ENCODE measurements at regions not wholly inside any gene's neighbourhood (a gene's known extent, or its start where the extent isn't known, plus 50 kb on each side); places are given as distances from the start of the nearest gene placed in this dataset.
A peak's percentile ranks its signal among the peaks of the same experiment; 100 is the strongest.

DNA sequence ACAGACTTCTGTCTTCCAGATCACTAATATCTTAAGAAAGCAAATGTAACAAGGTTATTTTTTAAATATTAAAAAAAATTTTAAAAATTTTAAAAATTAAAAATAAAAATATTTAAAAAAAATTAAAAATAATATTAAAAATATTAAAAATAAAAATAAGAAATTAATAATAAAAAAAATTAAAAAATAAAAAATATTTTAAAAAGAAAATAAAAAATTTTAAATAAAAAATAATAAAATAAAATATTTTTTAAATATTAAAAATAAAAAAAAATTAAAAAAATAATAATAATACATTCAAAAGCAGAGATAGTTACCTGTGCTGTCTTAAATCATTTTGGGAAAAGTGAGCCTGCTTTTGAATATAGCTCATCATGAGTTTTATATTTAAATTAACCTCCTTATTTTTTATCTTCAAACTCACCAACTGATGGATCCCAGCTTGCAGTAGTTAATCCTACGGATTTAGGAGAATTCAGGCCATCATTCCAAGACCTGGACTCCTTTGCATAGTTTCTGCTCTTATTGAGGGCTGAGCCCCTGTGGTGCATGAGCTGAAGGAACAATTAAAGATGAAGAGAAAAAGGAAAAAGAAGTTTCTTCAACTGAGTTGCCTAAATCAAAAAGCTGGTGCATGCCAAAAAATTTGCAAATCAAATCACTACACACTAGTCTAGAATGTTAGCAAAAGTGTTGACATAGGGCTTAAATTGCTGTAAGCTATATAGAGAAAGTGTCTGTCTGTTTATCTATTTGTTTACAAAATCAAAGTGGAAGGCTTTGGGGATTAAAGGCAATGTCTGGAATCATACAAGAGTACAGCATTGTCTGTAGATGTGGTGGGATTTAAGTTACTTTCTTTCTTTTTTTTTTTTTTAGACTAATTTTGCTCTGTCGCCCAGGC is 50.5 kb upstream of the ZNF438 start:
- no peak for TF ChIP-seq JUND (IDR thresholded peaks at IDR 0.05; ENCODE audit: low read depth)
- in situ Hi-C loops (cut with HindIII; ENCODE audit: low pct_unique_long_range_greater_than_20kb, low sequenced_read_pairs): no loop called here
- no peak for DNase-seq (ENCODE audit: low read depth in 1 of 2, low spot score in 1 of 2)

DNA sequence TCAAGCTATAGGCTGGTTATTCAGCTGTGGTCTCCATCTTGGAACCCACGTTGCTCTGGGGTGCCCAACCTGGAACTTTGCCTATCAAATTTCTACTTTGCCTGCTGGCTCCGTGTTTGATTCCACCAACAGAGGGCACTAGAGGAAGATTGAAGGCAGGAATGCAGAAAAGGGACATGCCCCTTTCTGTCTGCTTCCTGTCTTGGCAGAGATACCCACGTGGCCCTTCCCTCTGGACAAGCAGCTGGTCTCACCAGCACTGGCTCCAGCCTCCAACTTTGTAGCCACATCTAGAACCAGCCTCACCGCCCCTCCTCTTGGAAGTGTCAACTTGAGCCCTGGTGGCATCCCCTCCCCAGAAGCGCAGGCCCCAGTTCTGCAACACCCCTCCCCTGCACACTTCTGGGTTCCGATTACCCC is 52.1 kb upstream of the ZNF438 start:
- DNase-seq (ENCODE audit: low read depth in 1 of 2, low spot score in 1 of 2): peak in 1 of 2 experiments; percentile 51
- no peak for TF ChIP-seq JUND (IDR thresholded peaks at IDR 0.05; ENCODE audit: low read depth)
- in situ Hi-C loops (cut with HindIII; ENCODE audit: low pct_unique_long_range_greater_than_20kb, low sequenced_read_pairs): no loop called here

DNA sequence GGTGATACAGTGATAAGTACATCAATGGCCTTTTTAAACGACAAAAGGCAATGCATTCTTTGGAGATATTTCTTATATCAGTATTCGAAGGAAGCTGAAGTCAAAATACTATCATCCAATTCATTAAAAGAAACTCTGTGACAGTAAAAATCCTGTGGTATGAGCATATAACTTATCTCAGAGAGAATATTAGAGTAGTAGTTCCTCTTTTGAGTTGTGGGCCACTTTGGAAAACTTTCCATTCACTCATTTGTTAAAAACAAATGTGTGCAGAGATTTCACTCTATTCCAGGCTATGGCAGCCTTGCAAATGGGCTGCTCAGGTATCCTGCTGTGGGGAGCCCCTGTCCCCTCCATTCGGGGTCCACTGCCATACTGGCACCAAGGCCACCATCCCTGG is 55.3 kb upstream of the ZNF438 start:
- no peak for TF ChIP-seq JUND (IDR thresholded peaks at IDR 0.05; ENCODE audit: low read depth)
- no peak for DNase-seq (ENCODE audit: low read depth in 1 of 2, low spot score in 1 of 2)
- in situ Hi-C loops (cut with HindIII; ENCODE audit: low pct_unique_long_range_greater_than_20kb, low sequenced_read_pairs): no loop called here

GRCh38 chr10:31087851-31088250 is 56.2 kb upstream of the ZNF438 start:
- in situ Hi-C loops (cut with HindIII; ENCODE audit: low pct_unique_long_range_greater_than_20kb, low sequenced_read_pairs): no loop called here
- no peak for DNase-seq (ENCODE audit: low read depth in 1 of 2, low spot score in 1 of 2)
- TF ChIP-seq JUND (IDR thresholded peaks at IDR 0.05; ENCODE audit: low read depth): no peak

DNA sequence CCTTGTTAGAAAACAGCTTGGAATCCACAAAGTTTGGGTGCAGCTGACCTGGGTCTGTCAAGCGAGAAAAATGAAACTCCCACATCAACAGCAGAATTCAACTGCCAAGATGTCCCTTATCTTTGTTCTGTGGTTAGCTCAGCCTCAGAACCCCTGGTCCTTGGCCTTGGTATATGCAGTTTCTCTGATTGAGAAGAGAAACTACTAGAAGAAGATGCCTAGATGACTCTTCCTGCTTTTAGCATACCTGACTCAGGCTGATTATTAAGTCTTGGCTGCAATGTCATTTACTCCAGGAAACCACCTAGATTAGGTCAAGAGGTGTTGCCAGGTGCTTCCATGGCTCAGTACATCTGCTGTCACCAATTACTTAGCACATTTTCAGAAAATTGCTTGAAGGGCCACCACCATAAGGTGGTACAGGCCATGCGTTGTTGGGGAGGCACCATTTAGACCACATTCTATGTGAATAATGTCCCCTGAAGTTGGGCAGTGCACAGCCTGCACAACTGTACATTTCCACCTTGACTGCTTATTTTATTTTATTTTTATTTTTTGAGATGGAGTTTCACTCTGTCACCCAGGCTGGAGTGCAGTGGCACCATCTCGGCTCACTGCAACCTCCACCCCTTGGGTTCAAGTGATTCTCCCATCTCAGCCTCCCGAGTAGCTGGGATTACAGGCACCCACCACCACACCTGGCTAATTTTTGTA is 59.4 kb upstream of the ZNF438 start:
- no peak for TF ChIP-seq JUND (IDR thresholded peaks at IDR 0.05; ENCODE audit: low read depth)
- no peak for DNase-seq (ENCODE audit: low read depth in 1 of 2, low spot score in 1 of 2)
- in situ Hi-C loops (cut with HindIII; ENCODE audit: low pct_unique_long_range_greater_than_20kb, low sequenced_read_pairs): no loop called here

- no peak for DNase-seq (ENCODE audit: low read depth in 1 of 2, low spot score in 1 of 2)
- TF ChIP-seq JUND (IDR thresholded peaks at IDR 0.05; ENCODE audit: low read depth): no peak
- in situ Hi-C loops (cut with HindIII; ENCODE audit: low pct_unique_long_range_greater_than_20kb, low sequenced_read_pairs): no loop called here
Observed at GRCh38 chr10:31095677-31096560, 64.3 kb upstream of the ZNF438 start.

DNA sequence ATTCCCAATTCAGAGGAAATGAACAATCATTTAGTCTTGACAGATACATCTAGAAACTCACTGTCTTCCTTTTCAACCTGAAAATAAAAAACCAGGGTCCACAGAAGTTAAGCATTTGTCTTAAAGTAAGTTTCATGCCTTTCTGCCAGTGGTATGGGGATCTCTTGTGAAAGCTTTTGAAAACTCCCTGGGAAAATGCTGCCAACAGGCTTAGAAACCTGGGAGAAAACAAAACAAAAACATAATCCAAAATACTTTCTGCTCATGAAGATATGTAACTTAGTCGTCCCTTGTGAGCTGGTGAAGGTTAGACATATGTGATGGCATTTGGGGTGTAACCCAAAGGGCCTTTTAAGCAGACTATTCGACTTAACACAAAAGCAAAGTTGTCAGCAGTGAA is 66.4 kb upstream of the ZNF438 start:
- TF ChIP-seq JUND (IDR thresholded peaks at IDR 0.05; ENCODE audit: low read depth): no peak
- no peak for DNase-seq (ENCODE audit: low read depth in 1 of 2, low spot score in 1 of 2)
- in situ Hi-C loops (cut with HindIII; ENCODE audit: low pct_unique_long_range_greater_than_20kb, low sequenced_read_pairs): no loop called here

DNA sequence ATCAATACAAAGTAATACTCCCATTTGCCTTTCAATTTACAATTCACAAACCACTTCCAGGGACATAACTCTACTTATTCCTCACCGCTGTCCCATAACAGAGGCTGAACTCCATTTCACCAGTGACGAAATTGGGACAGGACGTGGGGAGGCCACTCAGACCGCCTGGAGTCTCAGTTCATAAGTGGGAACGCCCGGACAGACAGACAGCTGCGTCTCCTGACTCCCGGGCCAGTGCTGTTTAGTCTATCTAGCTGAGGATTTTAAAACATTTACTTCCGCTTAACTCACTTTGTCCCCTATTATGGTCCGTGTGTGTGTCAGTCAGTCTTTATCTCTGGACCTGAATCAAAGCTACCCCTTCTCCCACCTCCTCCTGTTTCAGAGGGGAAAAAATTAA is 67.4 kb upstream of the ZNF438 start:
- in situ Hi-C loops (cut with HindIII; ENCODE audit: low pct_unique_long_range_greater_than_20kb, low sequenced_read_pairs): no loop called here
- no peak for TF ChIP-seq JUND (IDR thresholded peaks at IDR 0.05; ENCODE audit: low read depth)
- DNase-seq (ENCODE audit: low read depth in 1 of 2, low spot score in 1 of 2): no peak

GRCh38 chr10:31099664-31100063 is 68.0 kb upstream of the ZNF438 start:
- in situ Hi-C loops (cut with HindIII; ENCODE audit: low pct_unique_long_range_greater_than_20kb, low sequenced_read_pairs): no loop called here
- peak in 1 of 2 experiments; percentile 3 for DNase-seq (ENCODE audit: low read depth in 1 of 2, low spot score in 1 of 2)

DNA sequence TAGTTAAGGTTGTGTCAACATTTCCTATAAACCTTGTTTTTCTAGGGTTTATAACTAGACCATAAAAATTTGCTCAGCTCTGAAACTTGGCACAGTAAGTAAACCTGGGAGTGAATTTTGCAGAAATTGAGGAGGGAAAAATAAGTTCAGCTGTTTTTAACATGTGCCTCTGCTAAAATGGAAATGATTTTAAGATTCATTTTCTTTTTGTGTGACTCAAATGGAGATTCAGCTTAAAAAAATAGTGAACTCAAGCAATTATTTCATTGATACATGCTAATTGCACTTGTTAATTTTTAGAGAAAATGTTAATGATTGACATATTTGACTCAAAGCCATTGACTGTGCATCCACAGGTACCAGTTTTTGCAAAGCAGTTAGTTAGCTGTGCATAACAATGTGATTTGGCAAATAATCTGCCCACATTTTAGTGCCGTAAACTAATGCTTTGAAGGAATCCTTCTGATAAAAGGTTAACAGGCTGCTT is 68.5 kb upstream of the ZNF438 start:
- TF ChIP-seq JUND (IDR thresholded peaks at IDR 0.05; ENCODE audit: low read depth): no peak
- in situ Hi-C loops (cut with HindIII; ENCODE audit: low pct_unique_long_range_greater_than_20kb, low sequenced_read_pairs): no loop called here
- DNase-seq (ENCODE audit: low read depth in 1 of 2, low spot score in 1 of 2): no peak

More at GRCh38 chr10:31099664-31100063, 68.0 kb upstream of the ZNF438 start:
- TF ChIP-seq JUND (IDR thresholded peaks at IDR 0.05; ENCODE audit: low read depth): no peak

GRCh38 chr10:31100662-31101061 is 69.0 kb upstream of the ZNF438 start:
- in situ Hi-C loops (cut with HindIII; ENCODE audit: low pct_unique_long_range_greater_than_20kb, low sequenced_read_pairs): no loop called here
- no peak for DNase-seq (ENCODE audit: low read depth in 1 of 2, low spot score in 1 of 2)
- no peak for TF ChIP-seq JUND (IDR thresholded peaks at IDR 0.05; ENCODE audit: low read depth)

DNA sequence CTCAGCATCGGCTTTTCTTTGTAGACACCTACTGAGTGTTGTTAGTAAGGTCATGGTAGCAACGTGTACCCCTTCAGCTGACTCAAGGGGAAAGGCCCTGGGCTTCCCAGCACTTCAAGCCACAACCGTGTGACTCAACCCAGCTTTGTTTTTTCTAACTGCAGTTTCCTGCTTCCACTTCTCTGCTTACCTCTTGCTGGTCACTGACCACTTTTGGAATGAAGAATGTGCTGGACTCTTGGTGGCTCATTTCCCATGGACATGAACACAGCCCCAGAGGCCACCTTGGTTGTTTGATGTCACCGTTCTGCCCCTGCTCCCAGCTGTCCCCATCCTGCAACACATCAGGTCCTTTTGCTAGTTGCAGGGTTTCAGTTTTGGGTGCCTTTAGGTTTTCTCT is 69.5 kb upstream of the ZNF438 start:
- TF ChIP-seq JUND (IDR thresholded peaks at IDR 0.05; ENCODE audit: low read depth): no peak
- DNase-seq (ENCODE audit: low read depth in 1 of 2, low spot score in 1 of 2): no peak
- in situ Hi-C loops (cut with HindIII; ENCODE audit: low pct_unique_long_range_greater_than_20kb, low sequenced_read_pairs): no loop called here

Data from T47D (cell line).